DOHH2 (cell line): ENCODE measurements at regions not wholly inside any gene's neighbourhood (a gene's known extent, or its start where the extent isn't known, plus 50 kb on each side); places are given as distances from the start of the nearest gene placed in this dataset.

Experiments used
- CTCF ChIP-seq: fragments of 200-600 bp; sonication (generic); IDR thresholded peaks from one replicate; pipeline ENCODE4 v1.5.1; 2014; ENCODE audit warnings: antibody characterized with exemption, mild to moderate bottlenecking, low read depth, low read length; ENCODE audit not compliant: poor library complexity, severe bottlenecking
- EZH2phosphoT487 ChIP-seq: fragments of 200-600 bp; sonication (generic); IDR thresholded peaks from 2 replicates; pipeline ENCODE4 v1.6.1; 2017; ENCODE audit warnings: borderline replicate concordance, mild to moderate bottlenecking, antibody characterized with exemption, low read length, moderate library complexity, mixed read lengths

GRCh38 chr14:101222362-101223070, 319.0 kb upstream of the RTL1 start:
- no peak for TF ChIP-seq CTCF
- TF ChIP-seq EZH2phosphoT487, result no peak
